ENCODE measurements at regions not wholly inside any gene's neighbourhood (a gene's known extent, or its start where the extent isn't known, plus 50 kb on each side); places are given as distances from the start of the nearest gene placed in this dataset.

- Histone ChIP-seq H3K4me1 (no peaks in the 10 kb centered on the region), H3K4me2 (no peak overlapping the region), H3K4me3 (no peak overlapping the region), H3K9me3 (no peaks in the 10 kb centered on the region), H3K27ac (no peak overlapping the region)
- FAIRE-seq (no peak), DNase-seq (ENCODE audit: low read depth in 1 of 2, low spot score in 1 of 2) (no peak), ATAC-seq (no peak)
- CTCF ChIA-PET = no interaction called here
- TF ChIP-seq RAD21 (conservative IDR thresholded peaks at IDR 0.05 in 1 of 2, IDR thresholded peaks at IDR 0.05 in 1 of 2) (no peak), ZSCAN20 (CRISPR knock-in tag; IDR thresholded peaks at IDR 0.05) (no peak), EHMT2 (IDR thresholded peaks at IDR 0.05; ENCODE audit: low read depth) (no peak), NR3C1 (IDR thresholded peaks at IDR 0.05) (no peak), KDM5A (IDR thresholded peaks at IDR 0.05) (no peak), EP300 (IDR thresholded peaks at IDR 0.05) (no peak), BCL3 (IDR thresholded peaks at IDR 0.05) (no peak), POLR2AphosphoS2 (conservative IDR thresholded peaks at IDR 0.05; ENCODE audit: low read length) (no peak)
- TF ChIP-seq, protein P1, sequence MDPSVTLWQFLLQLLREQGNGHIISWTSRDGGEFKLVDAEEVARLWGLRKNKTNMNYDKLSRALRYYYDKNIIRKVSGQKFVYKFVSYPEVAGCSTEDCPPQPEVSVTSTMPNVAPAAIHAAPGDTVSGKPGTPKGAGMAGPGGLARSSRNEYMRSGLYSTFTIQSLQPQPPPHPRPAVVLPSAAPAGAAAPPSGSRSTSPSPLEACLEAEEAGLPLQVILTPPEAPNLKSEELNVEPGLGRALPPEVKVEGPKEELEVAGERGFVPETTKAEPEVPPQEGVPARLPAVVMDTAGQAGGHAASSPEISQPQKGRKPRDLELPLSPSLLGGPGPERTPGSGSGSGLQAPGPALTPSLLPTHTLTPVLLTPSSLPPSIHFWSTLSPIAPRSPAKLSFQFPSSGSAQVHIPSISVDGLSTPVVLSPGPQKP (IDR thresholded peaks at IDR 0.05; ENCODE audit: low read depth, low read length) = no peak
- TF ChIP-seq, protein P2, sequence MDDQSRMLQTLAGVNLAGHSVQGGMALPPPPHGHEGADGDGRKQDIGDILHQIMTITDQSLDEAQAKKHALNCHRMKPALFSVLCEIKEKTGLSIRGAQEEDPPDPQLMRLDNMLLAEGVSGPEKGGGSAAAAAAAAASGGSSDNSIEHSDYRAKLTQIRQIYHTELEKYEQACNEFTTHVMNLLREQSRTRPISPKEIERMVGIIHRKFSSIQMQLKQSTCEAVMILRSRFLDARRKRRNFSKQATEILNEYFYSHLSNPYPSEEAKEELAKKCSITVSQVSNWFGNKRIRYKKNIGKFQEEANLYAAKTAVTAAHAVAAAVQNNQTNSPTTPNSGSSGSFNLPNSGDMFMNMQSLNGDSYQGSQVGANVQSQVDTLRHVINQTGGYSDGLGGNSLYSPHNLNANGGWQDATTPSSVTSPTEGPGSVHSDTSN (IDR thresholded peaks at IDR 0.05) = no peak
- TF ChIP-seq, protein P3, sequence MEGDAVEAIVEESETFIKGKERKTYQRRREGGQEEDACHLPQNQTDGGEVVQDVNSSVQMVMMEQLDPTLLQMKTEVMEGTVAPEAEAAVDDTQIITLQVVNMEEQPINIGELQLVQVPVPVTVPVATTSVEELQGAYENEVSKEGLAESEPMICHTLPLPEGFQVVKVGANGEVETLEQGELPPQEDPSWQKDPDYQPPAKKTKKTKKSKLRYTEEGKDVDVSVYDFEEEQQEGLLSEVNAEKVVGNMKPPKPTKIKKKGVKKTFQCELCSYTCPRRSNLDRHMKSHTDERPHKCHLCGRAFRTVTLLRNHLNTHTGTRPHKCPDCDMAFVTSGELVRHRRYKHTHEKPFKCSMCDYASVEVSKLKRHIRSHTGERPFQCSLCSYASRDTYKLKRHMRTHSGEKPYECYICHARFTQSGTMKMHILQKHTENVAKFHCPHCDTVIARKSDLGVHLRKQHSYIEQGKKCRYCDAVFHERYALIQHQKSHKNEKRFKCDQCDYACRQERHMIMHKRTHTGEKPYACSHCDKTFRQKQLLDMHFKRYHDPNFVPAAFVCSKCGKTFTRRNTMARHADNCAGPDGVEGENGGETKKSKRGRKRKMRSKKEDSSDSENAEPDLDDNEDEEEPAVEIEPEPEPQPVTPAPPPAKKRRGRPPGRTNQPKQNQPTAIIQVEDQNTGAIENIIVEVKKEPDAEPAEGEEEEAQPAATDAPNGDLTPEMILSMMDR (IDR thresholded peaks at IDR 0.05) = no peak
- 46% methylated on average over 2 of the region's 2 CpGs for WGBS (ENCODE audit: missing lambda C conversion rate)
- POLR2A ChIA-PET = no interaction called here
Measured at GRCh38 chr9:109729513-109729912, 50.5 kb upstream of the PALM2AKAP2 start.
